GM23338 (cell line): ENCODE measurements at regions not wholly inside any gene's neighbourhood (a gene's known extent, or its start where the extent isn't known, plus 50 kb on each side); places are given as distances from the start of the nearest gene placed in this dataset.

Experiments used
- CREB1 ChIP-seq: fragments of 250-450 bp; sonication (Bioruptor Pico); IDR thresholded peaks from 2 replicates; pipeline ENCODE4 v1.5.0; 2020; ENCODE audit warnings: low read depth, mild to moderate bottlenecking, moderate library complexity
- CTCF ChIP-seq, 2 experiments: fragments of 200-600 bp in 1 of 2; sonication (generic) in 1 of 2; conservative IDR thresholded peaks; 2 replicates each; pipeline versions ENCODE4 v1.5.1 to v1.6.1; 2016 to 2017; ENCODE audit warnings: antibody characterized with exemption in 2 of 2, low read depth in 2 of 2, mild to moderate bottlenecking in 2 of 2, moderate library complexity in 1 of 2
- EZH2 ChIP-seq: fragments of 200-600 bp; sonication (generic); IDR thresholded peaks from one replicate; pipeline ENCODE4 v1.8.0; 2017; ENCODE audit warnings: antibody characterized with exemption, mild to moderate bottlenecking, low read depth; ENCODE audit not compliant: unreplicated experiment
- EZH2phosphoT487 ChIP-seq: fragments of 200-600 bp; sonication (generic); IDR thresholded peaks from one replicate; pipeline ENCODE4 v1.8.1; 2018; ENCODE audit warnings: antibody characterized with exemption; ENCODE audit not compliant: unreplicated experiment
- JUNB ChIP-seq: IDR thresholded peaks from one replicate; pipeline ENCODE4 v1.6.1; 2016; ENCODE audit warnings: antibody characterized with exemption; ENCODE audit not compliant: unreplicated experiment
- POLR2AphosphoS5 ChIP-seq: IDR thresholded peaks from 2 replicates; pipeline ENCODE4 v1.6.1; 2016; ENCODE audit warnings: antibody characterized with exemption, low read depth
- REST ChIP-seq: IDR thresholded peaks from one replicate; pipeline ENCODE4 v1.6.1; 2018; ENCODE audit warnings: antibody characterized with exemption; ENCODE audit not compliant: unreplicated experiment
- STAT1 ChIP-seq: IDR thresholded peaks from one replicate; pipeline ENCODE4 v1.6.1; 2016; ENCODE audit warnings: antibody characterized with exemption; ENCODE audit not compliant: unreplicated experiment
- ZNF114 ChIP-seq: fragments of 250-450 bp; sonication (Bioruptor Pico); IDR thresholded peaks from 2 replicates; pipeline ENCODE4 v1.5.0; 2020; ENCODE audit warnings: mild to moderate bottlenecking, moderate library complexity

- no peak for TF ChIP-seq REST
- no peak for TF ChIP-seq CTCF (conservative IDR thresholded peaks at IDR 0.05; ENCODE audit: low read depth in 2 of 2)
- no peak for TF ChIP-seq POLR2AphosphoS5
- TF ChIP-seq CREB1 (CRISPR knock-in tag), result no peak
- no peak for TF ChIP-seq EZH2
- no peak for TF ChIP-seq EZH2phosphoT487
- no peak for TF ChIP-seq JUNB
- TF ChIP-seq ZNF114 (CRISPR knock-in tag), result no peak
- TF ChIP-seq STAT1, result no peak
Observed at GRCh38 chr15:69536726-69537512, 84.3 kb downstream of the RPLP1 start.
